Karpas-422 (cell line): ENCODE measurements at regions not wholly inside any gene's neighbourhood (a gene's known extent, or its start where the extent isn't known, plus 50 kb on each side); places are given as distances from the start of the nearest gene placed in this dataset.

Source experiments
- DNase-seq: peaks from one replicate; pipeline ENCODE4 v3.0.0-alpha.2; 2015
- H2AFZ ChIP-seq: fragments of 200-600 bp; sonication (generic); 2 replicates; pipeline ENCODE4 v1.6.1; 2014; ENCODE audit warnings: antibody characterized with exemption, low read length, mixed read lengths
- H3K27ac ChIP-seq: fragments of 200-600 bp; sonication (generic); 2 replicates; pipeline ENCODE4 v1.5.1; 2014; ENCODE audit warnings: mild to moderate bottlenecking, low read length, moderate library complexity
- H3K27me3 ChIP-seq: fragments of 200-600 bp; sonication (generic); 2 replicates; pipeline ENCODE4 v1.6.1; 2014; ENCODE audit warnings: low read length, mixed read lengths
- H3K36me3 ChIP-seq: fragments of 200-600 bp; sonication (generic); 2 replicates; pipeline ENCODE4 v1.6.1; 2014; ENCODE audit warnings: low read length, mixed read lengths; ENCODE audit not compliant: insufficient read depth
- H3K4me1 ChIP-seq: fragments of 200-600 bp; sonication (generic); 2 replicates; pipeline ENCODE4 v1.6.1; 2014; ENCODE audit warnings: mild to moderate bottlenecking, low read length, mixed read lengths
- H3K4me2 ChIP-seq: fragments of 200-600 bp; sonication (generic); 2 replicates; pipeline ENCODE4 v1.6.1; 2014; ENCODE audit warnings: low read length, low read depth, mild to moderate bottlenecking; ENCODE audit not compliant: poor library complexity, severe bottlenecking
- H3K4me3 ChIP-seq: fragments of 200-600 bp; sonication (generic); 2 replicates; pipeline ENCODE4 v1.5.1; 2014; ENCODE audit warnings: mild to moderate bottlenecking, antibody characterized with exemption, low read length, mixed read lengths
- H3K79me2 ChIP-seq: fragments of 200-600 bp; sonication (generic); 2 replicates; pipeline ENCODE4 v1.6.1; 2014; ENCODE audit warnings: mild to moderate bottlenecking, low read length, mixed read lengths
- H3K9ac ChIP-seq: fragments of 200-600 bp; sonication (generic); 2 replicates; pipeline ENCODE4 v1.6.0; 2014; ENCODE audit warnings: low read length
- H3K9me2 ChIP-seq: fragments of 200-600 bp; sonication (generic), shearing (Covaris generic); replicated peaks from 2 replicates; pipeline ENCODE4 v1.6.0; 2014; ENCODE audit warnings: mild to moderate bottlenecking, low read length, moderate library complexity; ENCODE audit not compliant: insufficient read depth
- H3K9me3 ChIP-seq: fragments of 300-700, 200-600 bp; sonication (generic); 2 replicates; pipeline ENCODE4 v1.6.1; 2014; ENCODE audit warnings: low read length, mixed read lengths
- H4K20me1 ChIP-seq: fragments of 200-600 bp; sonication (generic); 2 replicates; pipeline ENCODE4 v1.6.1; 2014; ENCODE audit warnings: mild to moderate bottlenecking, antibody characterized with exemption, low read length, low read depth; ENCODE audit not compliant: insufficient read depth

GRCh38 chr2:160989778-160990177 is 170.4 kb upstream of the TANK start:
- DNase-seq = peak; percentile 24
- Histone ChIP-seq H3K36me3 (no peaks in the 10 kb centered on the region), H2AFZ (no peak overlapping the region)

DNA sequence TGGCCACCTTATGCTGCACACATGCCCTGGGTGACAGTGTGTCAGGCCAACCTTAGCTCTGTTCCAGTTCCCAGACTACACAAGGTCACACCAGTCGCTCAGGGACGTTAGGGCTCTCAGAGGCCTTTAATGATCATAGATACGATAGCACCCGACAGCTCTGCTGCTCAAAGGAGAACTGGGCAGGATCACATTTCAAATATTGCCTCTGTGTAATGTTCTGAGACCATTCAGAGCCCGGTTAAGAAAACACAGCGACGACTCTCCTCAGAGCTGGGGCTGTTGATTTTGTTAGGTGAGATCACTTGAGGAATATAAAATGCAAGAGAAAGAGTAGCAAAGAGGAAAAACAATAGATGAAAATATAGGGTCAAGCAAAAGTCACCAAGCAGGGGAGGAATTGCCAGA is 166.6 kb upstream of the TANK start:
- Histone ChIP-seq H3K4me2 (no peak overlapping the region), H3K9me3 (no peaks in the 10 kb centered on the region), H4K20me1 (no peaks in the 10 kb centered on the region)

More at GRCh38 chr2:160989778-160990177, 170.4 kb upstream of the TANK start:
- Histone ChIP-seq H3K27ac (no peak overlapping the region), H3K79me2 (no peaks in the 10 kb centered on the region), H3K9me3 (no peaks in the 10 kb centered on the region), H3K4me2 (no peak overlapping the region), H3K9ac (no peak overlapping the region), H3K4me1 (peaks cover 3% of the 10 kb centered on the region), H3K9me2 (no peaks in the 10 kb centered on the region), H3K27me3 (peaks cover 5% of the 10 kb centered on the region), H3K4me3 (no peak overlapping the region), H4K20me1 (no peaks in the 10 kb centered on the region)

DNA sequence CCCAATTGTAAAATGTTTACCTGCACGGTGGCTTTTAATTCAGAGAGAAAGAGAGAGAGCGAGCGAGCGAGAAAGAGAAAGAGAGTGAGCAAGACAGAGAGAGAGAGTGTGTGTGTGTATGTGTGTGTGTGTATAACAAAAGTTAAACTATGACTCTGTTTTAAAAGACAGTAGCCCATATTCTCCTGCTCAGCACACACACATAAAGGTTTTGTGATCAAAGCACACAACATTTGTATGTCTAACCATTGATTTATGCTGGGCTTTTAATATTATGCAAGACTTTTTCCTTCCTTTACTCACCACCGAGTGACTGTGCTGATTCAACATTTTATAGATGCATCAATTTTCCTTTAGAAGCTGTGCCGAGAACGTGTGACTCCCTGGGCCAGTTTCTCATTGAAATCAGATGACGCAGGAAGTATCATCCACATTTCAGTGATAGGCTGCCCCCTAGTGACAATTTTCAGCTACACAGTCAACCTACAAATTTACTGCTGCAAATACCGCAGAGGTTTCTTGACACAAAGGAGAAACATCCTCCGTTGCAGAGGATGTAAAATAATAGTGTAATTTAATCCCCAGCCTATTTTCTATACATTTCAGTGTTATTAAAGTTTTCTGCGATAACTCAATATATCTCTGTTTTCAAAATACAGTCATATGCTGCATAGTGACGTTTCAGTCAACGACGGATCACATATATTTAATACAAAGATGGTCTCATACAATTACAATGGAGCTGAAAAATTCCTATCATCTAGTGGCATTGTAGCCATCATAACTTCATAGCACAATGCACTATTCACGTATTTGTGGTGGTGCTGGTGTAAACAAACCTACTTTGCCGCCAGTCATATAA is 165.9 kb upstream of the TANK start:
- peak; percentile 88 for DNase-seq
- H2AFZ ChIP-seq = peak overlapping the region; percentile 39; the same call in 1 of the 2 replicates
- H4K20me1 ChIP-seq = no peaks in the 10 kb centered on the region
- H3K4me3 ChIP-seq = no peak overlapping the region
- no peaks in the 10 kb centered on the region for H3K9me3 ChIP-seq
- no peaks in the 10 kb centered on the region for H3K79me2 ChIP-seq
- H3K4me1 ChIP-seq = peaks cover 3% of the 10 kb centered on the region
- no peaks in the 10 kb centered on the region for H3K36me3 ChIP-seq
- peak overlapping the region; percentile 37; the same call in 1 of the 2 replicates for H3K9ac ChIP-seq
- H3K27me3 ChIP-seq = no peaks in the 10 kb centered on the region
- H3K4me2 ChIP-seq = peak overlapping the region; percentile 24
- no peak overlapping the region for H3K27ac ChIP-seq
- no peaks in the 10 kb centered on the region for H3K9me2 ChIP-seq

More for the DNA sequence above, 166.6 kb upstream of the TANK start:
- Histone ChIP-seq H3K36me3 (no peaks in the 10 kb centered on the region), H3K9me2 (no peaks in the 10 kb centered on the region), H3K9ac (no peak overlapping the region), H3K27ac (no peak overlapping the region), H3K4me3 (no peak overlapping the region), H3K4me1 (peaks cover 3% of the 10 kb centered on the region), H3K79me2 (no peaks in the 10 kb centered on the region), H2AFZ (no peak overlapping the region), H3K27me3 (no peaks in the 10 kb centered on the region)
- no peak for DNase-seq

DNA sequence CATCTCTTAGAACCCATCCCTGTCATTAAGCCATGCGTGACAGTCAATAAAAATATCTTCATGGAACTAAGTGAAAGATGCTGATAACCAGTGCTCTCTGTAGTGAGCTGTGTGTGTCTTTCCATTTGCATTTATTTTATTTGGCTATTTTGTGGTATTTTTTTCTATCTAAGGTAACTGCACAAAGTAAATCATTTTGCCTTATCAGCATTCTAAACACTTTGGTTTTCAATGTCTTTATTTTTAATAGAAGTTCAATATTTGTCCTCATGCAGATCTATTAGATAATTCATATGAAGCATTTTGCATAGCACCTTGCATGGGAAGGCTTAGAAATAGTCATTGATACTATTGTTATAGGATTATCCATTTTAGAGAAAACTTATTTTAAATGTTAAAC is 163.6 kb upstream of the TANK start:
- no peaks in the 10 kb centered on the region for H3K27me3 ChIP-seq
- no peaks in the 10 kb centered on the region for H3K9me3 ChIP-seq
- no peaks in the 10 kb centered on the region for H3K9me2 ChIP-seq
- no peaks in the 10 kb centered on the region for H3K36me3 ChIP-seq
- peaks cover 3% of the 10 kb centered on the region for H3K4me1 ChIP-seq
- no peak overlapping the region for H2AFZ ChIP-seq
- H3K9ac ChIP-seq = no peak overlapping the region
- no peaks in the 10 kb centered on the region for H4K20me1 ChIP-seq
- H3K4me2 ChIP-seq = no peak overlapping the region
- no peak overlapping the region for H3K27ac ChIP-seq
- H3K79me2 ChIP-seq = no peaks in the 10 kb centered on the region
- no peak overlapping the region for H3K4me3 ChIP-seq
- no peak for DNase-seq

GRCh38 chr2:161004379-161004778 is 155.8 kb upstream of the TANK start:
- no peaks in the 10 kb centered on the region for H3K36me3 ChIP-seq
- no peaks in the 10 kb centered on the region for H3K79me2 ChIP-seq
- no peaks in the 10 kb centered on the region for H3K27me3 ChIP-seq
- no peak overlapping the region for H3K4me3 ChIP-seq
- peaks cover 5% of the 10 kb centered on the region; the same call in 1 of the 2 replicates for H3K4me1 ChIP-seq
- H3K9me3 ChIP-seq = no peaks in the 10 kb centered on the region
- H3K9me2 ChIP-seq = no peaks in the 10 kb centered on the region
- no peaks in the 10 kb centered on the region for H4K20me1 ChIP-seq
- H3K27ac ChIP-seq = no peak overlapping the region
- DNase-seq = peak; percentile 64
- no peak overlapping the region for H3K9ac ChIP-seq
- peak overlapping the region; percentile 51; the same call in 1 of the 2 replicates for H2AFZ ChIP-seq
- H3K4me2 ChIP-seq = peak overlapping the region; percentile 2

- H4K20me1 ChIP-seq = no peaks in the 10 kb centered on the region
- H3K36me3 ChIP-seq = no peaks in the 10 kb centered on the region
- H3K27ac ChIP-seq = no peak overlapping the region
- DNase-seq = peak; percentile 35
- no peak overlapping the region for H2AFZ ChIP-seq
- no peaks in the 10 kb centered on the region for H3K9me3 ChIP-seq
- no peaks in the 10 kb centered on the region for H3K27me3 ChIP-seq
- H3K9ac ChIP-seq = no peak overlapping the region
- no peak overlapping the region for H3K4me3 ChIP-seq
- H3K9me2 ChIP-seq = no peaks in the 10 kb centered on the region
- no peak overlapping the region for H3K4me2 ChIP-seq
- peaks cover 5% of the 10 kb centered on the region; the same call in 1 of the 2 replicates for H3K4me1 ChIP-seq
- H3K79me2 ChIP-seq = no peaks in the 10 kb centered on the region
Measured at GRCh38 chr2:161005170-161005569, 155.1 kb upstream of the TANK start.

DNA sequence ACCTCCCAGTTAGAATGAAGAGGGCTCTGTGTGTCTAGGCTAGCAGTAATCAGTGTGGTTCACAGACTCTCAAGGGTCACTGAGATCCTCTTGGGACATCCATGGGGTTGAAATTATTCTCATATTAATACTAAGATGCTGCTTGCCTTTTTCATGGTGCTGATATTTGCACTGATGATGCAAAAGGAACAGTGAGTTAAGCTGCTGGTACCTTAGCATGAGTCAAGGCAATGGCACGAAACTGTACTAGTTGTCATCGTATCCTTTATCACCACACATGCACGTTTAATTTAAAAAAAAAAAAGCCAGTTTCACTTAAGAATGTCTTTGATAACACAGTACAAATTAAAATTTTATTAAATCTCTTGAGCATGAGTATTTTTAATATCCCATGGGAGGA is 151.9 kb upstream of the TANK start:
- no peaks in the 10 kb centered on the region for H3K27me3 ChIP-seq
- H3K4me2 ChIP-seq = no peak overlapping the region
- DNase-seq = peak; percentile 35
- H3K79me2 ChIP-seq = no peaks in the 10 kb centered on the region
- H3K36me3 ChIP-seq = no peaks in the 10 kb centered on the region
- H3K9me2 ChIP-seq = no peaks in the 10 kb centered on the region
- H3K9ac ChIP-seq = no peak overlapping the region
- no peaks in the 10 kb centered on the region for H4K20me1 ChIP-seq
- H3K9me3 ChIP-seq = no peaks in the 10 kb centered on the region
- no peak overlapping the region for H2AFZ ChIP-seq
- no peak overlapping the region for H3K27ac ChIP-seq
- H3K4me1 ChIP-seq = peaks cover 8% of the 10 kb centered on the region; the same call in 1 of the 2 replicates
- H3K4me3 ChIP-seq = no peak overlapping the region

DNA sequence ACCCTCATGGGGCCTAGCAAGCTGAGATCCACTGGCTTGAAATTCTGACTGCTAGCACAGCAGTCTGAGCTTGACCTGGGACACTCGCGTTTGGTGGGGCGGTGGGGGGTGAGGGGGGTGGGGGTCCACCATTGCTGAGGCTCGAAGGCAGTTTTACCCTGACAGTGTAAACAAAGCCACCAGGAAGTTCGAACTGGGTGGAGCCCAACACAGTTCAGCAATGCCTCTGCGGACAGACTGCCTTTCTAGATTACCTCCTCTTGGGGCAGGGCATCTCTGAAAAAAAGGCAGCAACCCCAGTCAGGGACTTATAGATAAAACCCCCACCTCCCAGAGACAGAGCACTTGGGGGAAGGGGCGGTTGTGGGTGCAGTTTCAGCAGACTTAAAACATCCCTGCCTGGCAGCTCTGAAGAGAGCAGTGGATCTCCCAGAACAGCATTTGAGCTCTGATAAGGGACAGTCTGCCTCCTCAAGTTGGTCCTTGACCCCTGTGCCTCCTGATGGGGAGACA is 149.7 kb upstream of the TANK start:
- Histone ChIP-seq H3K4me3 (no peak overlapping the region), H3K79me2 (no peaks in the 10 kb centered on the region), H3K9ac (no peak overlapping the region), H3K9me2 (no peaks in the 10 kb centered on the region), H3K36me3 (no peaks in the 10 kb centered on the region), H3K4me1 (peaks cover 3% of the 10 kb centered on the region; the same call in 1 of the 2 replicates), H3K4me2 (no peak overlapping the region), H2AFZ (no peak overlapping the region), H3K27ac (no peak overlapping the region), H4K20me1 (no peaks in the 10 kb centered on the region), H3K27me3 (no peaks in the 10 kb centered on the region), H3K9me3 (no peaks in the 10 kb centered on the region)
- peak; percentile 19 for DNase-seq
